ENCODE measurements at regions not wholly inside any gene's neighbourhood (a gene's known extent, or its start where the extent isn't known, plus 50 kb on each side); places are given as distances from the start of the nearest gene placed in this dataset.

- TF ChIP-seq CTCF (IDR thresholded peaks at IDR 0.05; ENCODE audit: insufficient read depth in 1 of 2, low read depth in 1 of 2, low read length in 1 of 2, severe bottlenecking in 1 of 2, unreplicated experiment in 1 of 2), result no peak
- H3K4me1 Mint-ChIP-seq (ENCODE audit: low read depth, unreplicated experiment), result no peaks in the 10 kb centered on the region
- Histone ChIP-seq H3K4me1 (peaks cover 5% of the 10 kb centered on the region; the same call in 1 of the 2 replicates), H3K4me3 (ENCODE audit: low read depth, low read length) (no peak overlapping the region), H3K9me3 (no peaks in the 10 kb centered on the region), H3K36me3 (ENCODE audit: control insufficient read depth, insufficient read depth, low read length) (no peaks in the 10 kb centered on the region), H3K27me3 (replicated peaks; ENCODE audit: control insufficient read depth, insufficient read depth, low read length) (no peaks in the 10 kb centered on the region)
- H3K9me3 Mint-ChIP-seq (ENCODE audit: unreplicated experiment), result no peaks in the 10 kb centered on the region
- ChIA-PET CTCF (no interaction called here), POLR2A (no interaction called here)
- BruUV-seq (replicated peaks), result no TSS peak
- H3K36me3 Mint-ChIP-seq (ENCODE audit: insufficient read depth, unreplicated experiment), result no peaks in the 10 kb centered on the region
- DNase-seq, result no peak
- no peak overlapping the region for H3K4me3 Mint-ChIP-seq (ENCODE audit: unreplicated experiment)
- H3K27me3 Mint-ChIP-seq (ENCODE audit: insufficient read depth, unreplicated experiment), result no peaks in the 10 kb centered on the region
- intact Hi-C loops (cut with micrococcal nuclease; ENCODE audit: unreplicated experiment), result no loop called here
- no peak overlapping the region for H3K27ac Mint-ChIP-seq (ENCODE audit: unreplicated experiment)
Observed at GRCh38 chr6:137361701-137362100, 132.5 kb downstream of the OLIG3 start.

GRCh38 chr6:137358273-137358672 lies 135.9 kb downstream of the OLIG3 start:
- Mint-ChIP-seq H3K27ac (ENCODE audit: unreplicated experiment) (no peak overlapping the region), H3K9me3 (ENCODE audit: unreplicated experiment) (no peaks in the 10 kb centered on the region), H3K27me3 (ENCODE audit: insufficient read depth, unreplicated experiment) (no peaks in the 10 kb centered on the region), H3K4me3 (ENCODE audit: unreplicated experiment) (no peak overlapping the region), H3K4me1 (ENCODE audit: low read depth, unreplicated experiment) (peaks cover 17% of the 10 kb centered on the region), H3K36me3 (ENCODE audit: insufficient read depth, unreplicated experiment) (no peaks in the 10 kb centered on the region)
- Histone ChIP-seq H3K9me3 (no peaks in the 10 kb centered on the region), H3K36me3 (ENCODE audit: control insufficient read depth, insufficient read depth, low read length) (no peaks in the 10 kb centered on the region), H3K4me1 (peaks cover 21% of the 10 kb centered on the region), H3K27me3 (replicated peaks; ENCODE audit: control insufficient read depth, insufficient read depth, low read length) (no peaks in the 10 kb centered on the region), H3K4me3 (ENCODE audit: low read depth, low read length) (no peak overlapping the region)
- ChIA-PET CTCF (no interaction called here), POLR2A (interaction anchor here (0.7 kb wide), 1 partner anchor 19 kb away, joined by 3 read pairs; no protein-coding TSS in a partner anchor)
- intact Hi-C loops (cut with micrococcal nuclease; ENCODE audit: unreplicated experiment), result no loop called here
- DNase-seq, result no peak
- no peak for TF ChIP-seq CTCF (IDR thresholded peaks at IDR 0.05; ENCODE audit: insufficient read depth in 1 of 2, low read depth in 1 of 2, low read length in 1 of 2, severe bottlenecking in 1 of 2, unreplicated experiment in 1 of 2)
- no TSS peak for BruUV-seq (replicated peaks)

GRCh38 chr6:137357948-137358266 lies 136.3 kb downstream of the OLIG3 start:
- Mint-ChIP-seq H3K27me3 (ENCODE audit: insufficient read depth, unreplicated experiment) (no peaks in the 10 kb centered on the region), H3K9me3 (ENCODE audit: unreplicated experiment) (no peaks in the 10 kb centered on the region), H3K4me1 (ENCODE audit: low read depth, unreplicated experiment) (peaks cover 20% of the 10 kb centered on the region), H3K4me3 (ENCODE audit: unreplicated experiment) (no peak overlapping the region), H3K27ac (ENCODE audit: unreplicated experiment) (no peak overlapping the region), H3K36me3 (ENCODE audit: insufficient read depth, unreplicated experiment) (no peaks in the 10 kb centered on the region)
- CTCF ChIA-PET, result no interaction called here
- Histone ChIP-seq H3K36me3 (ENCODE audit: control insufficient read depth, insufficient read depth, low read length) (no peaks in the 10 kb centered on the region), H3K9me3 (no peaks in the 10 kb centered on the region), H3K4me3 (ENCODE audit: low read depth, low read length) (no peak overlapping the region), H3K4me1 (peaks cover 25% of the 10 kb centered on the region), H3K27me3 (replicated peaks; ENCODE audit: control insufficient read depth, insufficient read depth, low read length) (no peaks in the 10 kb centered on the region)
- POLR2A ChIA-PET, result interaction anchor here (0.7 kb wide), 1 partner anchor 19 kb away, joined by 3 read pairs; no protein-coding TSS in a partner anchor
- no peak for DNase-seq
- BruUV-seq (replicated peaks), result no TSS peak
- TF ChIP-seq CTCF (IDR thresholded peaks at IDR 0.05; ENCODE audit: insufficient read depth in 1 of 2, low read depth in 1 of 2, low read length in 1 of 2, severe bottlenecking in 1 of 2, unreplicated experiment in 1 of 2), result no peak
- intact Hi-C loops (cut with micrococcal nuclease; ENCODE audit: unreplicated experiment), result no loop called here

Data from Caco-2 (cell line).